ENCODE measurements at regions not wholly inside any gene's neighbourhood (a gene's known extent, or its start where the extent isn't known, plus 50 kb on each side); places are given as distances from the start of the nearest gene placed in this dataset.

DNA sequence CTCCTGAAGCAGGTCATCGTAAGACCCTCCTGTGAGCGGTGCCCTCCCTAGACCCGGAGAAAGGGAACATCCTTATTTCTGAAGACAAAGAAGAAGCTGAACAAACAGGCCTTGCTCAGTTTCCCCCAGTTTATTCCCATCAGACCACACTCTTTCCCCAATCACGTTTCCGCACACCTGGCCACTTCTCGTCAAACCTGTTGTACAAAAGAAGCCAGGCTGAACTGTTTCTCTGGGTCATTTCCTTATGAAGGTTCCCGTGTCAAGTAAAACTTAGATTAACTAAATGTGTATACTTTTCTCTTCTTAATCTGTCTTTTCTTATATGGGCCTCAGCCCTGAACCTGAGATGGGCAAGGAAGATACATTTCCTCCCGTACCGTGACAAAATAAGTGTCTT, 111.6 kb upstream of the ENPP6 start:
- no peak for TF ChIP-seq SP2 (tag by site-specific recombination; IDR thresholded peaks at IDR 0.05)
- no peak for TF ChIP-seq CTCF (tag by site-specific recombination; IDR thresholded peaks at IDR 0.05)
- TF ChIP-seq, protein P1, sequence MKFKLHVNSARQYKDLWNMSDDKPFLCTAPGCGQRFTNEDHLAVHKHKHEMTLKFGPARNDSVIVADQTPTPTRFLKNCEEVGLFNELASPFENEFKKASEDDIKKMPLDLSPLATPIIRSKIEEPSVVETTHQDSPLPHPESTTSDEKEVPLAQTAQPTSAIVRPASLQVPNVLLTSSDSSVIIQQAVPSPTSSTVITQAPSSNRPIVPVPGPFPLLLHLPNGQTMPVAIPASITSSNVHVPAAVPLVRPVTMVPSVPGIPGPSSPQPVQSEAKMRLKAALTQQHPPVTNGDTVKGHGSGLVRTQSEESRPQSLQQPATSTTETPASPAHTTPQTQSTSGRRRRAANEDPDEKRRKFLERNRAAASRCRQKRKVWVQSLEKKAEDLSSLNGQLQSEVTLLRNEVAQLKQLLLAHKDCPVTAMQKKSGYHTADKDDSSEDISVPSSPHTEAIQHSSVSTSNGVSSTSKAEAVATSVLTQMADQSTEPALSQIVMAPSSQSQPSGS (tag by site-specific recombination; IDR thresholded peaks at IDR 0.05; ENCODE audit: low read depth): no peak
- no peak for TF ChIP-seq PBX3 (CRISPR knock-in tag; IDR thresholded peaks at IDR 0.05)
- TF ChIP-seq ZNF596 (tag by site-specific recombination; IDR thresholded peaks at IDR 0.05): no peak
- TF ChIP-seq HOXA7 (CRISPR knock-in tag; IDR thresholded peaks at IDR 0.05; ENCODE audit: borderline replicate concordance): no peak
- TF ChIP-seq KLF16 (tag by site-specific recombination; IDR thresholded peaks at IDR 0.05): no peak
- no peak for TF ChIP-seq REST (tag by site-specific recombination; IDR thresholded peaks at IDR 0.05)
- TF ChIP-seq ZNF416 (tag by site-specific recombination; IDR thresholded peaks at IDR 0.05): no peak
- no peak for TF ChIP-seq ZNF175 (tag by site-specific recombination; IDR thresholded peaks at IDR 0.05)
- TF ChIP-seq ZNF571 (tag by site-specific recombination; IDR thresholded peaks at IDR 0.05): no peak
- TF ChIP-seq, protein P2, sequence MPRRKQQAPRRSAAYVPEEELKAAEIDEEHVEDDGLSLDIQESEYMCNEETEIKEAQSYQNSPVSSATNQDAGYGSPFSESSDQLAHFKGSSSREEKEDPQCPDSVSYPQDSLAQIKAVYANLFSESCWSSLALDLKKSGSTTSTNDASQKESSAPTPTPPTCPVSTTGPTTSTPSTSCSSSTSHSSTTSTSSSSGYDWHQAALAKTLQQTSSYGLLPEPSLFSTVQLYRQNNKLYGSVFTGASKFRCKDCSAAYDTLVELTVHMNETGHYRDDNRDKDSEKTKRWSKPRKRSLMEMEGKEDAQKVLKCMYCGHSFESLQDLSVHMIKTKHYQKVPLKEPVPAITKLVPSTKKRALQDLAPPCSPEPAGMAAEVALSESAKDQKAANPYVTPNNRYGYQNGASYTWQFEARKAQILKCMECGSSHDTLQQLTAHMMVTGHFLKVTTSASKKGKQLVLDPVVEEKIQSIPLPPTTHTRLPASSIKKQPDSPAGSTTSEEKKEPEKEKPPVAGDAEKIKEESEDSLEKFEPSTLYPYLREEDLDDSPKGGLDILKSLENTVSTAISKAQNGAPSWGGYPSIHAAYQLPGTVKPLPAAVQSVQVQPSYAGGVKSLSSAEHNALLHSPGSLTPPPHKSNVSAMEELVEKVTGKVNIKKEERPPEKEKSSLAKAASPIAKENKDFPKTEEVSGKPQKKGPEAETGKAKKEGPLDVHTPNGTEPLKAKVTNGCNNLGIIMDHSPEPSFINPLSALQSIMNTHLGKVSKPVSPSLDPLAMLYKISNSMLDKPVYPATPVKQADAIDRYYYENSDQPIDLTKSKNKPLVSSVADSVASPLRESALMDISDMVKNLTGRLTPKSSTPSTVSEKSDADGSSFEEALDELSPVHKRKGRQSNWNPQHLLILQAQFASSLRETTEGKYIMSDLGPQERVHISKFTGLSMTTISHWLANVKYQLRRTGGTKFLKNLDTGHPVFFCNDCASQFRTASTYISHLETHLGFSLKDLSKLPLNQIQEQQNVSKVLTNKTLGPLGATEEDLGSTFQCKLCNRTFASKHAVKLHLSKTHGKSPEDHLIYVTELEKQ (tag by site-specific recombination; IDR thresholded peaks at IDR 0.05; ENCODE audit: borderline replicate concordance): no peak
- TF ChIP-seq TRIM28 (IDR thresholded peaks at IDR 0.05; ENCODE audit: borderline replicate concordance, low read length): no peak
- no peak for TF ChIP-seq ZNF843 (tag by site-specific recombination; IDR thresholded peaks at IDR 0.05)

All from HEK293 (cell line).